Smooth muscle cell (in vitro differentiated cells): ENCODE measurements at regions not wholly inside any gene's neighbourhood (a gene's known extent, or its start where the extent isn't known, plus 50 kb on each side); places are given as distances from the start of the nearest gene placed in this dataset.

Experiments used
- DNase-seq: peaks from one replicate; lab custom pipeline; 2025; ENCODE audit not compliant: unreplicated experiment; lab: John Stamatoyannopoulos, UW
- H2AFZ ChIP-seq: fragments of 200-600 bp; sonication (generic); 2 replicates; pipeline ENCODE4 v1.6.0; 2016; ENCODE audit warnings: antibody characterized with exemption, low read depth, mild to moderate bottlenecking
- H3F3A ChIP-seq: fragments of 200-600 bp; sonication (generic); 2 replicates; pipeline ENCODE4 v1.6.0; 2017; ENCODE audit warnings: antibody characterized with exemption, low read depth
- H3K27ac ChIP-seq: fragments of 200-600 bp; sonication (generic); 2 replicates; pipeline ENCODE4 v1.5.1; 2016; ENCODE audit warnings: low read depth, mild to moderate bottlenecking
- H3K27me3 ChIP-seq: fragments of 200-600 bp; sonication (generic); 2 replicates; pipeline ENCODE4 v1.6.1; 2016; ENCODE audit warnings: low read depth, mild to moderate bottlenecking
- H3K36me3 ChIP-seq: fragments of 200-600 bp; sonication (generic); 2 replicates; pipeline ENCODE4 v1.5.1; 2016; ENCODE audit warnings: low read depth
- H3K4me1 ChIP-seq: fragments of 200-600 bp; sonication (generic); 2 replicates; pipeline ENCODE4 v1.5.1; 2016; ENCODE audit warnings: low read depth
- H3K4me2 ChIP-seq: fragments of 200-600 bp; sonication (generic); 2 replicates; pipeline ENCODE4 v1.6.0; 2016; ENCODE audit warnings: mild to moderate bottlenecking
- H3K4me3 ChIP-seq: fragments of 200-600 bp; sonication (generic); 2 replicates; pipeline ENCODE4 v1.5.1; 2016; ENCODE audit warnings: mild to moderate bottlenecking
- H3K79me2 ChIP-seq: fragments of 200-600 bp; sonication (generic); 2 replicates; pipeline ENCODE4 v1.6.0; 2016; ENCODE audit warnings: low read depth, mild to moderate bottlenecking
- H3K9ac ChIP-seq: fragments of 200-600 bp; sonication (generic); 2 replicates; pipeline ENCODE4 v1.6.0; 2016; ENCODE audit warnings: low read depth
- H3K9me3 ChIP-seq: fragments of 200-600 bp; sonication (generic); replicated peaks from 2 replicates; pipeline ENCODE4 v1.5.1; 2016; ENCODE audit warnings: low read depth
- H4K20me1 ChIP-seq: fragments of 200-600 bp; sonication (generic); 2 replicates; pipeline ENCODE4 v1.6.0; 2016; ENCODE audit warnings: low read depth
- WGBS: methylation state at CpG from one replicate; pipeline ENCODE4 v1.1.7; 2016; ENCODE audit warnings: low lambda C conversion rate; 5-methylcytosine and 5-hydroxymethylcytosine counted together
- TF ChIP-seq, protein P1 (sequence below): fragments of 200-600 bp; sonication (generic); IDR thresholded peaks from 2 replicates; pipeline ENCODE4 v1.5.1; 2017; ENCODE audit warnings: borderline replicate concordance, mild to moderate bottlenecking, antibody characterized with exemption; ENCODE audit not compliant: insufficient read depth, poor library complexity, severe bottlenecking

GRCh38 chr9:103839197-103839596, 254.9 kb upstream of the SMC2 start:
- TF ChIP-seq, protein P1, sequence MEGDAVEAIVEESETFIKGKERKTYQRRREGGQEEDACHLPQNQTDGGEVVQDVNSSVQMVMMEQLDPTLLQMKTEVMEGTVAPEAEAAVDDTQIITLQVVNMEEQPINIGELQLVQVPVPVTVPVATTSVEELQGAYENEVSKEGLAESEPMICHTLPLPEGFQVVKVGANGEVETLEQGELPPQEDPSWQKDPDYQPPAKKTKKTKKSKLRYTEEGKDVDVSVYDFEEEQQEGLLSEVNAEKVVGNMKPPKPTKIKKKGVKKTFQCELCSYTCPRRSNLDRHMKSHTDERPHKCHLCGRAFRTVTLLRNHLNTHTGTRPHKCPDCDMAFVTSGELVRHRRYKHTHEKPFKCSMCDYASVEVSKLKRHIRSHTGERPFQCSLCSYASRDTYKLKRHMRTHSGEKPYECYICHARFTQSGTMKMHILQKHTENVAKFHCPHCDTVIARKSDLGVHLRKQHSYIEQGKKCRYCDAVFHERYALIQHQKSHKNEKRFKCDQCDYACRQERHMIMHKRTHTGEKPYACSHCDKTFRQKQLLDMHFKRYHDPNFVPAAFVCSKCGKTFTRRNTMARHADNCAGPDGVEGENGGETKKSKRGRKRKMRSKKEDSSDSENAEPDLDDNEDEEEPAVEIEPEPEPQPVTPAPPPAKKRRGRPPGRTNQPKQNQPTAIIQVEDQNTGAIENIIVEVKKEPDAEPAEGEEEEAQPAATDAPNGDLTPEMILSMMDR, result no peak
- WGBS, result 91% methylated on average over 1 of the region's 1 CpG

GRCh38 chr9:103867886-103868285, 226.2 kb upstream of the SMC2 start:
- no peaks in the 10 kb centered on the region for H3F3A ChIP-seq
- no peak for DNase-seq
- TF ChIP-seq, protein P1, result no peak

More at GRCh38 chr9:103839197-103839596, 254.9 kb upstream of the SMC2 start:
- H3K4me3 ChIP-seq, result no peak overlapping the region
- no peak overlapping the region for H3K9ac ChIP-seq
- no peak overlapping the region for H2AFZ ChIP-seq
- no peaks in the 10 kb centered on the region for H4K20me1 ChIP-seq
- peaks cover 3% of the 10 kb centered on the region for H3K4me1 ChIP-seq
- H3K4me2 ChIP-seq, result no peak overlapping the region
- H3K79me2 ChIP-seq, result no peaks in the 10 kb centered on the region
- no peaks in the 10 kb centered on the region for H3K36me3 ChIP-seq
- H3K27ac ChIP-seq, result no peak overlapping the region
- no peaks in the 10 kb centered on the region for H3F3A ChIP-seq
- no peaks in the 10 kb centered on the region for H3K9me3 ChIP-seq
- no peaks in the 10 kb centered on the region for H3K27me3 ChIP-seq
- no peak for DNase-seq

GRCh38 chr9:103872811-103873210, 221.3 kb upstream of the SMC2 start:
- 78% methylated on average over 7 of the region's 7 CpGs for WGBS
- Histone ChIP-seq H3K9me3 (no peaks in the 10 kb centered on the region), H3K27me3 (no peaks in the 10 kb centered on the region), H3K4me2 (no peak overlapping the region), H3K4me1 (no peaks in the 10 kb centered on the region), H3K9ac (no peak overlapping the region), H3F3A (no peaks in the 10 kb centered on the region), H3K27ac (no peak overlapping the region), H3K4me3 (no peak overlapping the region), H3K36me3 (no peaks in the 10 kb centered on the region), H2AFZ (no peak overlapping the region), H3K79me2 (no peaks in the 10 kb centered on the region), H4K20me1 (no peaks in the 10 kb centered on the region)
- no peak for DNase-seq
- TF ChIP-seq, protein P1, result no peak

More at GRCh38 chr9:103867886-103868285, 226.2 kb upstream of the SMC2 start:
- Histone ChIP-seq H3K4me2 (no peak overlapping the region), H3K36me3 (no peaks in the 10 kb centered on the region), H2AFZ (no peak overlapping the region), H3K9ac (no peak overlapping the region), H3K27ac (no peak overlapping the region), H3K4me1 (no peaks in the 10 kb centered on the region), H3K4me3 (no peak overlapping the region), H3K79me2 (no peaks in the 10 kb centered on the region), H4K20me1 (no peaks in the 10 kb centered on the region), H3K9me3 (no peaks in the 10 kb centered on the region), H3K27me3 (no peaks in the 10 kb centered on the region)
- WGBS, result 68% methylated on average over 1 of the region's 1 CpG

DNA sequence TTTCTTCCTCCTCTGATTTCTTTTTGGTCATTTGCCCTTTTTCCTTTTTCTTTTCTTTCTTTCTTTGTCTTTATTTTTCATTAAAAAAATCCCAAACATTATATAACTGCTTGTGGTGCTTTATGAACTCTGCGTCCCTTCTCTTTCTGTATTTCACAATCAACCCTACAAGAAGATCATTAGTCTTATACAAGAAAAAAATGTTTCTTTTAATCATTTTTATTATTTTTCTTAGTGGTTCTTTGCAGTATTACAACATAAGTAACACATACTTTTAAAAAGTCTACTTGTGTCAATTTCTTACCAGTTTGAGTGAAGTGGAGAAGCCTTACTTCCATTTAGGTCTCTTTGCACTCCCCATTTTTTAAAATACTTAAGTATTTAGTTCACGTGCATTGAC, 212.7 kb upstream of the SMC2 start:
- H3K79me2 ChIP-seq, result no peaks in the 10 kb centered on the region
- no peak overlapping the region for H3K9ac ChIP-seq
- H3K4me1 ChIP-seq, result no peaks in the 10 kb centered on the region
- WGBS, result 88% methylated on average over 2 of the region's 2 CpGs
- DNase-seq, result no peak
- TF ChIP-seq, protein P1, result no peak
- no peak overlapping the region for H3K4me2 ChIP-seq
- H3K27me3 ChIP-seq, result no peaks in the 10 kb centered on the region
- H2AFZ ChIP-seq, result no peak overlapping the region
- no peak overlapping the region for H3K27ac ChIP-seq
- no peaks in the 10 kb centered on the region for H3F3A ChIP-seq
- H3K36me3 ChIP-seq, result no peaks in the 10 kb centered on the region
- no peaks in the 10 kb centered on the region for H3K9me3 ChIP-seq
- no peak overlapping the region for H3K4me3 ChIP-seq
- H4K20me1 ChIP-seq, result no peaks in the 10 kb centered on the region
